Dendritic cell treated with granulocyte-macrophage colony-stimulating factor and Interleukin-4, amounts not matched to agents 40 ng/mL and 50 ng/mL, for 4 days (primary cell): ENCODE measurements at regions not wholly inside any gene's neighbourhood (a gene's known extent, or its start where the extent isn't known, plus 50 kb on each side); places are given as distances from the start of the nearest gene placed in this dataset.

Experiments
- H3K27ac Mint-ChIP-seq: one replicate; pipeline ENCODE4 v1.8.0; 2022; ENCODE audit warnings: mild to moderate bottlenecking, mixed read lengths
- H3K27me3 Mint-ChIP-seq: one replicate; pipeline ENCODE4 v1.8.0; 2022; ENCODE audit warnings: mild to moderate bottlenecking, mixed read lengths
- H3K36me3 Mint-ChIP-seq: one replicate; pipeline ENCODE4 v1.8.0; 2022; ENCODE audit warnings: low read depth, mixed read lengths
- H3K4me1 Mint-ChIP-seq: one replicate; pipeline ENCODE4 v1.8.0; 2022; ENCODE audit warnings: low read depth, mixed read lengths
- H3K4me3 Mint-ChIP-seq: one replicate; pipeline ENCODE4 v1.8.0; 2022; ENCODE audit warnings: mild to moderate bottlenecking, moderate library complexity, mixed read lengths
- H3K9me3 Mint-ChIP-seq: one replicate; pipeline ENCODE4 v1.8.0; 2022; ENCODE audit warnings: mixed read lengths
- intact Hi-C: fragments of 100-400 bp; cut with micrococcal nuclease; formaldehyde crosslinking; loops from one replicate; pipeline ENCODE4 v1.15.0; 2022

GRCh38 chr12:90515199-90516175, 439.5 kb downstream of the CCER1 start:
- H3K4me3 Mint-ChIP-seq = no peak overlapping the region
- no peak overlapping the region for H3K27ac Mint-ChIP-seq

GRCh38 chr12:90514325-90514724, 440.7 kb downstream of the CCER1 start:
- Mint-ChIP-seq H3K27ac (no peak overlapping the region), H3K4me3 (no peak overlapping the region), H3K4me1 (no peaks in the 10 kb centered on the region), H3K9me3 (no peaks in the 10 kb centered on the region), H3K36me3 (no peaks in the 10 kb centered on the region), H3K27me3 (no peaks in the 10 kb centered on the region)
- intact Hi-C loops = no loop called here

More at GRCh38 chr12:90515199-90516175, 439.5 kb downstream of the CCER1 start:
- intact Hi-C loops = no loop called here
- Mint-ChIP-seq H3K4me1 (no peaks in the 10 kb centered on the region), H3K27me3 (no peaks in the 10 kb centered on the region), H3K9me3 (no peaks in the 10 kb centered on the region), H3K36me3 (no peaks in the 10 kb centered on the region)

GRCh38 chr12:90512518-90512917, 442.5 kb downstream of the CCER1 start:
- H3K9me3 Mint-ChIP-seq = no peaks in the 10 kb centered on the region
- no peaks in the 10 kb centered on the region for H3K4me1 Mint-ChIP-seq
- no peak overlapping the region for H3K27ac Mint-ChIP-seq
- H3K27me3 Mint-ChIP-seq = no peaks in the 10 kb centered on the region
- H3K4me3 Mint-ChIP-seq = no peak overlapping the region
- no peaks in the 10 kb centered on the region for H3K36me3 Mint-ChIP-seq
- intact Hi-C loops = no loop called here

GRCh38 chr12:90510948-90511347, 444.0 kb downstream of the CCER1 start:
- H3K36me3 Mint-ChIP-seq = no peaks in the 10 kb centered on the region
- intact Hi-C loops = no loop called here
- H3K9me3 Mint-ChIP-seq = no peaks in the 10 kb centered on the region
- no peaks in the 10 kb centered on the region for H3K27me3 Mint-ChIP-seq
- no peaks in the 10 kb centered on the region for H3K4me1 Mint-ChIP-seq
- H3K27ac Mint-ChIP-seq = no peak overlapping the region
- no peak overlapping the region for H3K4me3 Mint-ChIP-seq

GRCh38 chr12:90504806-90505205, 450.2 kb downstream of the CCER1 start:
- H3K27me3 Mint-ChIP-seq = no peaks in the 10 kb centered on the region
- H3K27ac Mint-ChIP-seq = no peak overlapping the region
- H3K4me1 Mint-ChIP-seq = no peaks in the 10 kb centered on the region
- no peaks in the 10 kb centered on the region for H3K36me3 Mint-ChIP-seq
- intact Hi-C loops = no loop called here
- H3K9me3 Mint-ChIP-seq = peaks cover 11% of the 10 kb centered on the region
- no peak overlapping the region for H3K4me3 Mint-ChIP-seq

- H3K27me3 Mint-ChIP-seq = no peaks in the 10 kb centered on the region
- no peaks in the 10 kb centered on the region for H3K36me3 Mint-ChIP-seq
- H3K4me1 Mint-ChIP-seq = no peaks in the 10 kb centered on the region
- H3K4me3 Mint-ChIP-seq = no peak overlapping the region
- intact Hi-C loops = no loop called here
- peaks cover 11% of the 10 kb centered on the region for H3K9me3 Mint-ChIP-seq
- no peak overlapping the region for H3K27ac Mint-ChIP-seq
These were observed 452.9 kb downstream of the CCER1 start for GRCh38 chr12:90502070-90502469.

- intact Hi-C loops = no loop called here
- H3K9me3 Mint-ChIP-seq = peaks cover 11% of the 10 kb centered on the region
- no peaks in the 10 kb centered on the region for H3K36me3 Mint-ChIP-seq
- no peaks in the 10 kb centered on the region for H3K4me1 Mint-ChIP-seq
- H3K27me3 Mint-ChIP-seq = no peaks in the 10 kb centered on the region
- no peak overlapping the region for H3K4me3 Mint-ChIP-seq
- no peak overlapping the region for H3K27ac Mint-ChIP-seq
These were observed 453.6 kb downstream of the CCER1 start for GRCh38 chr12:90501412-90501811.

- H3K9me3 Mint-ChIP-seq = peaks cover 11% of the 10 kb centered on the region
- no peaks in the 10 kb centered on the region for H3K4me1 Mint-ChIP-seq
- H3K27ac Mint-ChIP-seq = no peak overlapping the region
- no peak overlapping the region for H3K4me3 Mint-ChIP-seq
- no peaks in the 10 kb centered on the region for H3K27me3 Mint-ChIP-seq
- intact Hi-C loops = no loop called here
- no peaks in the 10 kb centered on the region for H3K36me3 Mint-ChIP-seq
These were observed 455.2 kb downstream of the CCER1 start for GRCh38 chr12:90499795-90500194.

- Mint-ChIP-seq H3K27me3 (no peaks in the 10 kb centered on the region), H3K4me3 (no peak overlapping the region), H3K4me1 (no peaks in the 10 kb centered on the region), H3K36me3 (no peaks in the 10 kb centered on the region), H3K9me3 (peaks cover 4% of the 10 kb centered on the region), H3K27ac (no peak overlapping the region)
- intact Hi-C loops = no loop called here
These were observed 456.9 kb downstream of the CCER1 start for GRCh38 chr12:90497923-90498545.

- Mint-ChIP-seq H3K4me1 (no peaks in the 10 kb centered on the region), H3K4me3 (no peak overlapping the region), H3K36me3 (no peaks in the 10 kb centered on the region), H3K27ac (no peak overlapping the region), H3K27me3 (no peaks in the 10 kb centered on the region), H3K9me3 (peaks cover 22% of the 10 kb centered on the region)
- intact Hi-C loops = no loop called here
These were observed 464.6 kb downstream of the CCER1 start for GRCh38 chr12:90490355-90490754.

GRCh38 chr12:90489141-90489540, 465.8 kb downstream of the CCER1 start:
- intact Hi-C loops = no loop called here
- Mint-ChIP-seq H3K9me3 (peaks cover 22% of the 10 kb centered on the region), H3K27me3 (no peaks in the 10 kb centered on the region), H3K27ac (no peak overlapping the region), H3K4me1 (no peaks in the 10 kb centered on the region), H3K4me3 (no peak overlapping the region), H3K36me3 (no peaks in the 10 kb centered on the region)

- Mint-ChIP-seq H3K27me3 (no peaks in the 10 kb centered on the region), H3K36me3 (no peaks in the 10 kb centered on the region), H3K4me1 (no peaks in the 10 kb centered on the region), H3K4me3 (no peak overlapping the region), H3K9me3 (peaks cover 8% of the 10 kb centered on the region), H3K27ac (no peak overlapping the region)
- intact Hi-C loops = no loop called here
These were observed 469.4 kb downstream of the CCER1 start for GRCh38 chr12:90485560-90485959.

GRCh38 chr12:90484094-90484493, 470.9 kb downstream of the CCER1 start:
- H3K36me3 Mint-ChIP-seq = no peaks in the 10 kb centered on the region
- no peaks in the 10 kb centered on the region for H3K27me3 Mint-ChIP-seq
- H3K9me3 Mint-ChIP-seq = peaks cover 8% of the 10 kb centered on the region
- H3K27ac Mint-ChIP-seq = no peak overlapping the region
- no peaks in the 10 kb centered on the region for H3K4me1 Mint-ChIP-seq
- H3K4me3 Mint-ChIP-seq = no peak overlapping the region
- intact Hi-C loops = no loop called here

- H3K27ac Mint-ChIP-seq = no peak overlapping the region
- no peaks in the 10 kb centered on the region for H3K36me3 Mint-ChIP-seq
- H3K27me3 Mint-ChIP-seq = no peaks in the 10 kb centered on the region
- H3K4me1 Mint-ChIP-seq = no peaks in the 10 kb centered on the region
- no peak overlapping the region for H3K4me3 Mint-ChIP-seq
- intact Hi-C loops = no loop called here
- H3K9me3 Mint-ChIP-seq = no peaks in the 10 kb centered on the region
These were observed 473.2 kb downstream of the CCER1 start for GRCh38 chr12:90481748-90482147.
